ENCODE measurements at regions not wholly inside any gene's neighbourhood (a gene's known extent, or its start where the extent isn't known, plus 50 kb on each side); places are given as distances from the start of the nearest gene placed in this dataset.

DNA sequence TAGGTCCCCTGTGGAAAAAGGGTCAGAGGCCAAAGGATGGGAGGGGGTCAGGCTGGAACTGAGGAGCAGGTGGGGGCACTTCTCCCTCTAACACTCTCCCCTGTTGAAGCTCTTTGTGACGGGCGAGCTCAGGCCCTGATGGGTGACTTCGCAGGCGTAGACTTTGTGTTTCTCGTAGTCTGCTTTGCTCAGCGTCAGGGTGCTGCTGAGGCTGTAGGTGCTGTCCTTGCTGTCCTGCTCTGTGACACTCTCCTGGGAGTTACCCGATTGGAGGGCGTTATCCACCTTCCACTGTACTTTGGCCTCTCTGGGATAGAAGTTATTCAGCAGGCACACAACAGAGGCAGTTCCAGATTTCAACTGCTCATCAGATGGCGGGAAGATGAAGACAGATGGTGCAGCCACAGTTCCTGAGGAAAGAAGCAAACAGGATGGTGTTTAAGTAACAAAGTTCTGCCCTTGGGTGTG lies 165.8 kb downstream of the RPIA start:
- TF ChIP-seq, protein P1, sequence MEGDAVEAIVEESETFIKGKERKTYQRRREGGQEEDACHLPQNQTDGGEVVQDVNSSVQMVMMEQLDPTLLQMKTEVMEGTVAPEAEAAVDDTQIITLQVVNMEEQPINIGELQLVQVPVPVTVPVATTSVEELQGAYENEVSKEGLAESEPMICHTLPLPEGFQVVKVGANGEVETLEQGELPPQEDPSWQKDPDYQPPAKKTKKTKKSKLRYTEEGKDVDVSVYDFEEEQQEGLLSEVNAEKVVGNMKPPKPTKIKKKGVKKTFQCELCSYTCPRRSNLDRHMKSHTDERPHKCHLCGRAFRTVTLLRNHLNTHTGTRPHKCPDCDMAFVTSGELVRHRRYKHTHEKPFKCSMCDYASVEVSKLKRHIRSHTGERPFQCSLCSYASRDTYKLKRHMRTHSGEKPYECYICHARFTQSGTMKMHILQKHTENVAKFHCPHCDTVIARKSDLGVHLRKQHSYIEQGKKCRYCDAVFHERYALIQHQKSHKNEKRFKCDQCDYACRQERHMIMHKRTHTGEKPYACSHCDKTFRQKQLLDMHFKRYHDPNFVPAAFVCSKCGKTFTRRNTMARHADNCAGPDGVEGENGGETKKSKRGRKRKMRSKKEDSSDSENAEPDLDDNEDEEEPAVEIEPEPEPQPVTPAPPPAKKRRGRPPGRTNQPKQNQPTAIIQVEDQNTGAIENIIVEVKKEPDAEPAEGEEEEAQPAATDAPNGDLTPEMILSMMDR (IDR thresholded peaks at IDR 0.05): no peak
- TF ChIP-seq POLR2A (IDR thresholded peaks at IDR 0.05): no peak
